PC-9 (cell line): ENCODE measurements at regions not wholly inside any gene's neighbourhood (a gene's known extent, or its start where the extent isn't known, plus 50 kb on each side); places are given as distances from the start of the nearest gene placed in this dataset.

Source experiments
- BruUV-seq: library from RNA; stranded (reverse); fragments of 400-500 nt; replicated peaks from 2 replicates; lab custom pipeline; 2021; lab: Mats Ljungman, UMichigan
- CTCF ChIA-PET: fragments of 300-600 bp; sonication (Branson Sonifier 250); formaldehyde crosslinking; loops from one replicate; lab custom pipeline; 2022; ENCODE audit warnings: antibody characterized with exemption; lab: Charles Lee
- POLR2A ChIA-PET: fragments of 300-600 bp; sonication (Branson Sonifier 250); formaldehyde crosslinking; loops from one replicate; lab custom pipeline; 2022; ENCODE audit warnings: antibody characterized with exemption; ENCODE audit not compliant: unreplicated experiment; lab: Charles Lee
- DNase-seq, 2 experiments: peaks; one replicate each; pipeline versions ENCODE4 v3.0.0 to v3.0.0-alpha.2; 2015 to 2022; ENCODE audit warnings: mixed read lengths in 1 of 2
- H2AFZ ChIP-seq: fragments of 200-600 bp; sonication (generic); 2 replicates; pipeline ENCODE4 v1.8.1; 2017; ENCODE audit warnings: antibody characterized with exemption
- H3F3A ChIP-seq: fragments of 200-600 bp; sonication (generic); 2 replicates; pipeline ENCODE4 v1.8.1; 2017; ENCODE audit warnings: antibody characterized with exemption, mild to moderate bottlenecking, low read depth; ENCODE audit not compliant: insufficient read depth
- H3K27ac ChIP-seq: fragments of 200-600 bp; sonication (generic); 2 replicates; pipeline ENCODE4 v1.6.1; 2016; ENCODE audit warnings: mixed run types
- H3K27me3 ChIP-seq: fragments of 200-600 bp; sonication (generic); 2 replicates; pipeline ENCODE4 v1.6.1; 2016; ENCODE audit warnings: low read depth, mixed run types; ENCODE audit not compliant: insufficient read depth
- H3K36me3 ChIP-seq: fragments of 200-600 bp; sonication (generic); 2 replicates; pipeline ENCODE4 v1.6.1; 2016; ENCODE audit warnings: low read depth, mixed run types
- H3K4me1 ChIP-seq: fragments of 200-600 bp; sonication (generic); replicated peaks from 2 replicates; pipeline ENCODE4 v1.6.1; 2016; ENCODE audit warnings: mixed run types; ENCODE audit not compliant: insufficient read depth
- H3K4me2 ChIP-seq: fragments of 200-600 bp; sonication (generic); 2 replicates; pipeline ENCODE4 v1.6.1; 2017; ENCODE audit warnings: mixed run types
- H3K4me3 ChIP-seq: fragments of 200-600 bp; sonication (generic); 2 replicates; pipeline ENCODE4 v1.6.1; 2016; ENCODE audit warnings: mixed run types
- H3K79me2 ChIP-seq: fragments of 200-600 bp; sonication (generic); 2 replicates; pipeline ENCODE4 v1.6.1; 2017; ENCODE audit warnings: low read depth, mixed run types
- H3K9me2 ChIP-seq: fragments of 200-600 bp; sonication (generic); 2 replicates; pipeline ENCODE4 v1.8.1; 2017; ENCODE audit warnings: mild to moderate bottlenecking; ENCODE audit not compliant: insufficient read depth
- H3K9me3 ChIP-seq: fragments of 200-600 bp; sonication (generic); 2 replicates; pipeline ENCODE4 v1.8.1; 2016; ENCODE audit warnings: low read depth; ENCODE audit not compliant: insufficient read depth
- H4K20me1 ChIP-seq: fragments of 200-600 bp; sonication (generic); 2 replicates; pipeline ENCODE4 v1.8.1; 2017; ENCODE audit not compliant: insufficient read depth
- EZH2 ChIP-seq: fragments of 200-600 bp; sonication (generic); IDR thresholded peaks from 2 replicates; pipeline ENCODE4 v1.8.0; 2017; ENCODE audit warnings: antibody characterized with exemption, low read depth
- intact Hi-C: fragments of 100-400 bp; cut with micrococcal nuclease; formaldehyde crosslinking; loops from one replicate; pipeline ENCODE4 v1.10.0; 2022; ENCODE audit not compliant: unreplicated experiment
- TF ChIP-seq, protein P1 (sequence below): fragments of 200-600 bp; sonication (generic); conservative IDR thresholded peaks from 2 replicates; pipeline ENCODE4 v1.6.1; 2017; ENCODE audit warnings: mixed run types, antibody characterized with exemption, mild to moderate bottlenecking, moderate library complexity

- no peaks in the 10 kb centered on the region for H3K9me2 ChIP-seq
- no peak overlapping the region for H3K4me3 ChIP-seq
- intact Hi-C loops, result loop anchor here (10.0 kb wide), 2 partner anchors 102 to 158 kb away; no protein-coding TSS in a partner anchor
- H2AFZ ChIP-seq, result no peak overlapping the region
- H3K27me3 ChIP-seq, result peaks cover 7% of the 10 kb centered on the region; the same call in 1 of the 2 replicates
- no peaks in the 10 kb centered on the region for H3K36me3 ChIP-seq
- DNase-seq, result no peak
- no peak overlapping the region for H3K27ac ChIP-seq
- ChIA-PET CTCF (no interaction called here), POLR2A (no interaction called here)
- H3K9me3 ChIP-seq, result no peaks in the 10 kb centered on the region
- no peak overlapping the region for H3K4me2 ChIP-seq
- no peak for TF ChIP-seq EZH2
- TF ChIP-seq, protein P1, sequence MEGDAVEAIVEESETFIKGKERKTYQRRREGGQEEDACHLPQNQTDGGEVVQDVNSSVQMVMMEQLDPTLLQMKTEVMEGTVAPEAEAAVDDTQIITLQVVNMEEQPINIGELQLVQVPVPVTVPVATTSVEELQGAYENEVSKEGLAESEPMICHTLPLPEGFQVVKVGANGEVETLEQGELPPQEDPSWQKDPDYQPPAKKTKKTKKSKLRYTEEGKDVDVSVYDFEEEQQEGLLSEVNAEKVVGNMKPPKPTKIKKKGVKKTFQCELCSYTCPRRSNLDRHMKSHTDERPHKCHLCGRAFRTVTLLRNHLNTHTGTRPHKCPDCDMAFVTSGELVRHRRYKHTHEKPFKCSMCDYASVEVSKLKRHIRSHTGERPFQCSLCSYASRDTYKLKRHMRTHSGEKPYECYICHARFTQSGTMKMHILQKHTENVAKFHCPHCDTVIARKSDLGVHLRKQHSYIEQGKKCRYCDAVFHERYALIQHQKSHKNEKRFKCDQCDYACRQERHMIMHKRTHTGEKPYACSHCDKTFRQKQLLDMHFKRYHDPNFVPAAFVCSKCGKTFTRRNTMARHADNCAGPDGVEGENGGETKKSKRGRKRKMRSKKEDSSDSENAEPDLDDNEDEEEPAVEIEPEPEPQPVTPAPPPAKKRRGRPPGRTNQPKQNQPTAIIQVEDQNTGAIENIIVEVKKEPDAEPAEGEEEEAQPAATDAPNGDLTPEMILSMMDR, result no peak
- H3F3A ChIP-seq, result no peaks in the 10 kb centered on the region
- no peaks in the 10 kb centered on the region for H3K79me2 ChIP-seq
- BruUV-seq, result no TSS peak
- H4K20me1 ChIP-seq, result no peaks in the 10 kb centered on the region
- 0 out of 2 replicates have a peak, but pooled peaks cover 5% of the 10 kb centered on the region for H3K4me1 ChIP-seq
These were observed 410.2 kb downstream of the PSAT1 start for GRCh38 chr9:78707080-78707479.

DNA sequence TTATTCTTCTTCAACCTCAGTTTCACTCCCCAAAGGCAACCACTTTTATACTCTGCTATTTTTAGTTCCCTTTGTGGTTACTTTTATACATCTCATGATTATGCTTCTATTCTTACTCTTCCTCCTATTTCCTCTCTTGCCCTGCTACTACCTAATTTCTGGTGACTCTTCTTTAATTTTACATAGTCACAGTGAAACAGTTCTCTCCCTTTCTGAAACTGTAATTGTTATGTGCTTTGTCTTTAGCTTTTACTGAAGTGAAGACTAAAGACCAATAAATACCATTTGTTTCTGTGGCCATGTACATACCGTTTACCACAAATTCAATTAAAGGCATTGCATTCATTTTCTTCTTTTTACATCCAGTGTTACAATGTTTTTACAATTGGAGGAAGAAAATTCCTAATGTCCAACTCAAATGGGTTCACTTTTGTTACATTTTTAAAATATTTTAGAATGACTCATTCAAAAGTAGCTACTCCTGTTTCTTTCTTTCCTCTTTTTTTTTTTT, 410.6 kb downstream of the PSAT1 start:
- Histone ChIP-seq H2AFZ (no peak overlapping the region), H3K27ac (no peak overlapping the region), H3K36me3 (no peaks in the 10 kb centered on the region), H3K27me3 (peaks cover 7% of the 10 kb centered on the region; the same call in 1 of the 2 replicates), H4K20me1 (no peaks in the 10 kb centered on the region), H3K79me2 (no peaks in the 10 kb centered on the region), H3K4me3 (no peak overlapping the region), H3K9me3 (no peaks in the 10 kb centered on the region), H3K4me1 (0 out of 2 replicates have a peak, but pooled peaks cover 5% of the 10 kb centered on the region), H3F3A (no peaks in the 10 kb centered on the region), H3K9me2 (no peaks in the 10 kb centered on the region), H3K4me2 (no peak overlapping the region)
- BruUV-seq, result no TSS peak
- POLR2A ChIA-PET, result interaction anchor here (0.7 kb wide), 1 partner anchor 423 kb away, joined by 3 read pairs; no protein-coding TSS in a partner anchor
- DNase-seq, result no peak
- CTCF ChIA-PET, result no interaction called here
- TF ChIP-seq, protein P1, result no peak
- no peak for TF ChIP-seq EZH2
- intact Hi-C loops, result loop anchor here (10.0 kb wide), 2 partner anchors 103 to 157 kb away; no protein-coding TSS in a partner anchor

GRCh38 chr9:78712903-78713613, 416.1 kb downstream of the PSAT1 start:
- H3K27ac ChIP-seq, result no peak overlapping the region
- no peaks in the 10 kb centered on the region for H3K9me2 ChIP-seq
- CTCF ChIA-PET, result no interaction called here
- BruUV-seq, result no TSS peak
- H3K79me2 ChIP-seq, result no peaks in the 10 kb centered on the region
- no peak overlapping the region for H2AFZ ChIP-seq
- H3F3A ChIP-seq, result no peaks in the 10 kb centered on the region
- DNase-seq, result no peak
- no peaks in the 10 kb centered on the region for H3K4me1 ChIP-seq
- no peak overlapping the region for H3K4me2 ChIP-seq
- TF ChIP-seq, protein P1, result no peak
- no peak for TF ChIP-seq EZH2
- no peaks in the 10 kb centered on the region for H3K9me3 ChIP-seq
- H3K4me3 ChIP-seq, result no peak overlapping the region
- no peaks in the 10 kb centered on the region for H4K20me1 ChIP-seq
- POLR2A ChIA-PET, result no interaction called here
- intact Hi-C loops, result no loop called here
- 0 out of 2 replicates have a peak, but pooled peaks cover 2% of the 10 kb centered on the region for H3K27me3 ChIP-seq
- no peaks in the 10 kb centered on the region for H3K36me3 ChIP-seq
